HG02870 (cell line): ENCODE measurements at regions not wholly inside any gene's neighbourhood (a gene's known extent, or its start where the extent isn't known, plus 50 kb on each side); places are given as distances from the start of the nearest gene placed in this dataset.

Source experiments
- ATAC-seq: cut with Tn5 transposase; IDR thresholded peaks from one replicate; pipeline ENCODE4 v1.9.1; 2021; ENCODE audit warnings: mild to moderate bottlenecking, moderate library complexity; ENCODE audit not compliant: unreplicated experiment

GRCh38 chr10:129075508-129075907, 391.5 kb upstream of the MGMT start:
- ATAC-seq: no peak

- no peak for ATAC-seq
Measured at GRCh38 chr10:129075927-129076326, 391.1 kb upstream of the MGMT start.

GRCh38 chr10:129078346-129078745, 388.7 kb upstream of the MGMT start:
- ATAC-seq: no peak

- no peak for ATAC-seq
Measured at GRCh38 chr10:129078746-129079145, 388.3 kb upstream of the MGMT start.

GRCh38 chr10:129079705-129080104, 387.3 kb upstream of the MGMT start:
- ATAC-seq: no peak

- ATAC-seq: no peak
Measured at GRCh38 chr10:129085811-129086210, 381.2 kb upstream of the MGMT start.

GRCh38 chr10:129089341-129089740, 377.7 kb upstream of the MGMT start:
- no peak for ATAC-seq

- ATAC-seq: no peak
Measured at GRCh38 chr10:129090165-129090564, 376.9 kb upstream of the MGMT start.

- no peak for ATAC-seq
Measured at GRCh38 chr10:129090618-129091366, 376.2 kb upstream of the MGMT start.

GRCh38 chr10:129093641-129094040, 373.4 kb upstream of the MGMT start:
- no peak for ATAC-seq

GRCh38 chr10:129094233-129094632, 372.8 kb upstream of the MGMT start:
- ATAC-seq: no peak

- ATAC-seq: no peak
Measured at GRCh38 chr10:129094861-129095260, 372.2 kb upstream of the MGMT start.

- ATAC-seq: no peak
Measured at GRCh38 chr10:129095680-129096064, 371.4 kb upstream of the MGMT start.

- no peak for ATAC-seq
Measured at GRCh38 chr10:129096065-129096984, 370.7 kb upstream of the MGMT start.

GRCh38 chr10:129097776-129098330, 369.2 kb upstream of the MGMT start:
- no peak for ATAC-seq

GRCh38 chr10:129098517-129098916, 368.5 kb upstream of the MGMT start:
- no peak for ATAC-seq

GRCh38 chr10:129099486-129099885, 367.6 kb upstream of the MGMT start:
- no peak for ATAC-seq

GRCh38 chr10:129099992-129100391, 367.0 kb upstream of the MGMT start:
- ATAC-seq: no peak

GRCh38 chr10:129101232-129101980, 365.6 kb upstream of the MGMT start:
- no peak for ATAC-seq

- no peak for ATAC-seq
Measured at GRCh38 chr10:129102906-129103693, 363.9 kb upstream of the MGMT start.
